ENCODE measurements at regions not wholly inside any gene's neighbourhood (a gene's known extent, or its start where the extent isn't known, plus 50 kb on each side); places are given as distances from the start of the nearest gene placed in this dataset.

DNA sequence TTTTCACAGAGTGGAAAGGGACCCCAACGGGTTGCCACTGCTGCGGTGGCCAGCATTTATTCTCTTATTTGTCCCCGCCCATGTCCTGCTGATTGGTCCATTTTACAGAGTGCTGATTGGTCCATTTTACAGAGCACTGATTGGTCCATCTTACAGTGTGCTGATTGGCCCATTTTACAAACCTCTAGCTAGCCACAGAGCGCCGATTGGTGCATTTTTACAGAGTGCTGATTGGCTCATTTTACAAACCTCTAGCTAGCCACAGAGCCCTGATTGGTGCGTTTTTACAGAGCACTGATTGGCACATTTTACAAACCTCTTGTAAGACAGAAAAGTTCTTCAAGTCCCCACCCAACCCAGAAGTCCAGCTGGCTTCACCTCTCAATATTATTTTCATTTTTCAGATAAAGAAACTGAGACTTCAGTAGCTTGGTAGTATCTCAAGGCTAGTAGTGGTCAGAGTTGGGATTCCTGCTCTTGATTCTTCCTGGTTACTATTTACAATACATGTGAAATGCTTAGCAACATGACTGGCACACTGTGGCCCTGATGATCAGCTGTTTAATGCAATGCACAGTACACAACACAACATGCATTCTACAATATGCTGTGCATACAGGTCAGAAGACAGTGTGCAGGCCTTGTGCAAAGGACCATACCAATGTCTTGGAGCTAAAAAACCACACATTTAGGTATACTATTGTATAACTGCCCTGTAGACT lies 63.6 kb upstream of the BOD1 start:
- TF ChIP-seq GATA3 (IDR thresholded peaks at IDR 0.05; ENCODE audit: low read depth, low read length) (no peak), GATA2 (IDR thresholded peaks at IDR 0.05; ENCODE audit: low read depth, low read length) (no peak)
